OCI-LY3 (cell line): ENCODE measurements at regions not wholly inside any gene's neighbourhood (a gene's known extent, or its start where the extent isn't known, plus 50 kb on each side); places are given as distances from the start of the nearest gene placed in this dataset.

Experiments
- H2AFZ ChIP-seq: fragments of 200-600, 300-600 bp; shearing (Covaris generic); 2 replicates; pipeline ENCODE4 v1.6.0; 2014; ENCODE audit warnings: antibody characterized with exemption, low read depth, low read length
- H3K27ac ChIP-seq: fragments of 200-600, 300-600 bp; sonication (generic); 2 replicates; pipeline ENCODE4 v1.5.1; 2014; ENCODE audit warnings: mild to moderate bottlenecking, low read length, moderate library complexity, mixed read lengths
- H3K27me3 ChIP-seq: fragments of 200-600, 300-600 bp; sonication (generic); 2 replicates; pipeline ENCODE4 v1.6.1; 2014; ENCODE audit warnings: low read depth, low read length, mixed read lengths
- H3K36me3 ChIP-seq: fragments of 200-600, 300-600 bp; sonication (generic); replicated peaks from 2 replicates; pipeline ENCODE3; 2014; ENCODE audit warnings: low read depth, low read length, mixed read lengths
- H3K4me1 ChIP-seq: fragments of 300-600, 200-600 bp; sonication (generic); 2 replicates; pipeline ENCODE4 v1.6.1; 2014; ENCODE audit warnings: low read length, mixed read lengths
- H3K4me2 ChIP-seq: fragments of 200-600, 300-600 bp; sonication (generic); 2 replicates; pipeline ENCODE4 v1.6.1; 2014; ENCODE audit warnings: low read length, mixed read lengths
- H3K4me3 ChIP-seq: fragments of 300-600, 200-600 bp; sonication (generic); 2 replicates; pipeline ENCODE4 v1.5.1; 2014; ENCODE audit warnings: antibody characterized with exemption, mild to moderate bottlenecking, low read length, moderate library complexity
- H3K79me2 ChIP-seq: fragments of 300-600, 200-600 bp; shearing (Covaris generic); 2 replicates; pipeline ENCODE4 v1.6.1; 2014; ENCODE audit warnings: mild to moderate bottlenecking, low read length, mixed read lengths
- H3K9ac ChIP-seq: fragments of 300-600, 200-600 bp; shearing (Covaris generic); 2 replicates; pipeline ENCODE4 v1.6.0; 2014; ENCODE audit warnings: mild to moderate bottlenecking, low read length, moderate library complexity
- H3K9me3 ChIP-seq: fragments of 200-600, 300-600 bp; shearing (Covaris generic); 2 replicates; pipeline ENCODE4 v1.6.1; 2014; ENCODE audit warnings: low read length, mixed read lengths; ENCODE audit not compliant: insufficient read depth
- H4K20me1 ChIP-seq: fragments of 200-600, 300-600 bp; sonication (generic); 2 replicates; pipeline ENCODE4 v1.6.1; 2016; ENCODE audit warnings: low read length, mixed read lengths; ENCODE audit not compliant: insufficient read depth
- EZH2phosphoT487 ChIP-seq: fragments of 200-600 bp; shearing (Covaris generic); IDR thresholded peaks from 2 replicates; pipeline ENCODE4 v1.6.1; 2018; ENCODE audit warnings: antibody characterized with exemption, mixed run types, low read depth
- TF ChIP-seq, protein P1 (sequence below): fragments of 200-600, 300-600 bp; sonication (generic); IDR thresholded peaks from 2 replicates; pipeline ENCODE4 v1.5.1; 2014; ENCODE audit warnings: antibody characterized with exemption, low read length, low read depth

GRCh38 chr7:125661677-125662076 lies 732.1 kb upstream of the POT1 start:
- Histone ChIP-seq H3K79me2 (no peaks in the 10 kb centered on the region), H3K27ac (no peak overlapping the region), H4K20me1 (no peaks in the 10 kb centered on the region), H3K4me3 (no peak overlapping the region), H3K9me3 (no peaks in the 10 kb centered on the region), H3K36me3 (no peaks in the 10 kb centered on the region), H3K9ac (no peak overlapping the region), H3K4me2 (0 out of 2 replicates have a peak overlapping the region, but pooled peaks have one; percentile 7), H3K27me3 (no peaks in the 10 kb centered on the region), H2AFZ (no peak overlapping the region), H3K4me1 (peaks cover 5% of the 10 kb centered on the region; the same call in 1 of the 2 replicates)
- no peak for TF ChIP-seq EZH2phosphoT487
- TF ChIP-seq, protein P1, sequence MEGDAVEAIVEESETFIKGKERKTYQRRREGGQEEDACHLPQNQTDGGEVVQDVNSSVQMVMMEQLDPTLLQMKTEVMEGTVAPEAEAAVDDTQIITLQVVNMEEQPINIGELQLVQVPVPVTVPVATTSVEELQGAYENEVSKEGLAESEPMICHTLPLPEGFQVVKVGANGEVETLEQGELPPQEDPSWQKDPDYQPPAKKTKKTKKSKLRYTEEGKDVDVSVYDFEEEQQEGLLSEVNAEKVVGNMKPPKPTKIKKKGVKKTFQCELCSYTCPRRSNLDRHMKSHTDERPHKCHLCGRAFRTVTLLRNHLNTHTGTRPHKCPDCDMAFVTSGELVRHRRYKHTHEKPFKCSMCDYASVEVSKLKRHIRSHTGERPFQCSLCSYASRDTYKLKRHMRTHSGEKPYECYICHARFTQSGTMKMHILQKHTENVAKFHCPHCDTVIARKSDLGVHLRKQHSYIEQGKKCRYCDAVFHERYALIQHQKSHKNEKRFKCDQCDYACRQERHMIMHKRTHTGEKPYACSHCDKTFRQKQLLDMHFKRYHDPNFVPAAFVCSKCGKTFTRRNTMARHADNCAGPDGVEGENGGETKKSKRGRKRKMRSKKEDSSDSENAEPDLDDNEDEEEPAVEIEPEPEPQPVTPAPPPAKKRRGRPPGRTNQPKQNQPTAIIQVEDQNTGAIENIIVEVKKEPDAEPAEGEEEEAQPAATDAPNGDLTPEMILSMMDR: no peak

- H2AFZ ChIP-seq: no peak overlapping the region
- no peaks in the 10 kb centered on the region for H3K27me3 ChIP-seq
- no peak overlapping the region for H3K27ac ChIP-seq
- no peak overlapping the region for H3K4me3 ChIP-seq
- H3K79me2 ChIP-seq: no peaks in the 10 kb centered on the region
- TF ChIP-seq, protein P1: no peak
- TF ChIP-seq EZH2phosphoT487: no peak
- no peak overlapping the region for H3K9ac ChIP-seq
- H4K20me1 ChIP-seq: no peaks in the 10 kb centered on the region
- no peaks in the 10 kb centered on the region for H3K36me3 ChIP-seq
- H3K4me2 ChIP-seq: no peak overlapping the region
- no peaks in the 10 kb centered on the region for H3K9me3 ChIP-seq
- peaks cover 5% of the 10 kb centered on the region; the same call in 1 of the 2 replicates for H3K4me1 ChIP-seq
Observed at GRCh38 chr7:125661006-125661405, 731.4 kb upstream of the POT1 start.

DNA sequence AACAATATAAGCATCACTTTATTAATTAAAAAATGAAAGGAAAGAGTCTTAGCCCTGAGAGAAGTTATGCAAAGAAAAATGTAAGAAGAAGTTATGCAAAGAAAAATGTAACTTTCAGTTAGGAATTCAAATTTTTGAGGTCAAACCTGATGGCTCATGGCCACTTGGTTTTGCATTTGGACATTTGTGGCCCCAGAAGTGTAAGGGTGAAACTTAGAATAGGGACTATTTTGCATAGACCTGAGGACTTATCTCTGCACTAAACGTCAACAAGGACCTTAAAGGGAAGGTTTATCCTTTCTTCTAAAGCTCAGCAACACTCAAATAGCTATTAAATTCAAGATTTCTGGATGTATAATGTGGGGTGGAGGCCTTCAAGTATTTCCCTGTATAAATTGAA lies 724.5 kb upstream of the POT1 start:
- Histone ChIP-seq H3K9me3 (no peaks in the 10 kb centered on the region), H3K4me3 (no peak overlapping the region), H3K79me2 (no peaks in the 10 kb centered on the region), H2AFZ (peak overlapping the region; percentile 22; the same call in 1 of the 2 replicates), H3K27me3 (no peaks in the 10 kb centered on the region), H3K9ac (no peak overlapping the region), H3K36me3 (no peaks in the 10 kb centered on the region), H3K27ac (no peak overlapping the region), H3K4me2 (no peak overlapping the region), H3K4me1 (no peaks in the 10 kb centered on the region), H4K20me1 (no peaks in the 10 kb centered on the region)
- no peak for TF ChIP-seq EZH2phosphoT487
- TF ChIP-seq, protein P1: no peak

- no peaks in the 10 kb centered on the region for H3K9me3 ChIP-seq
- H3K36me3 ChIP-seq: no peaks in the 10 kb centered on the region
- H3K4me1 ChIP-seq: no peaks in the 10 kb centered on the region
- H3K4me2 ChIP-seq: no peak overlapping the region
- no peak overlapping the region for H3K27ac ChIP-seq
- no peak for TF ChIP-seq EZH2phosphoT487
- TF ChIP-seq, protein P1: no peak
- H3K9ac ChIP-seq: no peak overlapping the region
- H3K27me3 ChIP-seq: no peaks in the 10 kb centered on the region
- H3K79me2 ChIP-seq: no peaks in the 10 kb centered on the region
- H4K20me1 ChIP-seq: no peaks in the 10 kb centered on the region
- H3K4me3 ChIP-seq: no peak overlapping the region
- H2AFZ ChIP-seq: no peak overlapping the region
Observed at GRCh38 chr7:125651823-125652528, 722.4 kb upstream of the POT1 start.
